GM23338 (cell line): ENCODE measurements at regions not wholly inside any gene's neighbourhood (a gene's known extent, or its start where the extent isn't known, plus 50 kb on each side); places are given as distances from the start of the nearest gene placed in this dataset.

Source experiments
- ATAC-seq: fragments of 200-7000 bp; cut with Tn5 transposase; 3 replicates; pipeline ENCODE4 v1.9.1; 2020
- DNase-seq: peaks from one replicate; pipeline ENCODE4 v3.0.0-alpha.2; 2015; ENCODE audit warnings: low spot score
- H2AFZ ChIP-seq: fragments of 200-600 bp; sonication (generic); 2 replicates; pipeline ENCODE4 v1.8.0; 2016; ENCODE audit warnings: antibody characterized with exemption, mild to moderate bottlenecking, moderate library complexity
- H3F3A ChIP-seq: fragments of 200-600 bp; sonication (generic); replicated peaks from 2 replicates; pipeline ENCODE4 v1.8.0; 2017; ENCODE audit warnings: antibody characterized with exemption, mixed run types, low read depth
- H3K27ac ChIP-seq: fragments of 200-600 bp; sonication (generic); 2 replicates; pipeline ENCODE4 v1.6.1; 2016; ENCODE audit warnings: low read depth
- H3K27me3 ChIP-seq: fragments of 200-600 bp; sonication (generic); 2 replicates; pipeline ENCODE4 v1.8.0; 2016; ENCODE audit warnings: mild to moderate bottlenecking, mixed run types, moderate library complexity; ENCODE audit not compliant: insufficient read depth
- H3K36me3 ChIP-seq: fragments of 200-600 bp; sonication (generic); 2 replicates; pipeline ENCODE4 v1.8.0; 2016; ENCODE audit warnings: mild to moderate bottlenecking; ENCODE audit not compliant: insufficient read depth
- H3K4me1 ChIP-seq: fragments of 200-600 bp; sonication (generic); 2 replicates; pipeline ENCODE4 v1.8.0; 2016; ENCODE audit warnings: mild to moderate bottlenecking, moderate library complexity; ENCODE audit not compliant: insufficient read depth
- H3K4me2 ChIP-seq: fragments of 200-600 bp; sonication (generic); 2 replicates; pipeline ENCODE4 v1.7.1; 2017; ENCODE audit warnings: mixed run types
- H3K4me3 ChIP-seq: fragments of 200-600 bp; sonication (generic); 2 replicates; pipeline ENCODE4 v1.6.1; 2016; ENCODE audit warnings: mixed run types
- H3K79me2 ChIP-seq: fragments of 200-600 bp; sonication (generic); replicated peaks from 2 replicates; pipeline ENCODE4 v1.8.0; 2017; ENCODE audit warnings: mild to moderate bottlenecking; ENCODE audit not compliant: insufficient read depth
- H3K9me2 ChIP-seq: fragments of 200-600 bp; sonication (generic); 2 replicates; pipeline ENCODE4 v1.8.0; 2017; ENCODE audit not compliant: insufficient read depth
- H4K20me1 ChIP-seq: fragments of 200-600 bp; sonication (generic); replicated peaks from 2 replicates; pipeline ENCODE4 v1.8.0; 2017; ENCODE audit warnings: mild to moderate bottlenecking; ENCODE audit not compliant: insufficient read depth
- H3K27ac Mint-ChIP-seq: 2 replicates; pipeline ENCODE4 v1.8.0; 2020; ENCODE audit warnings: inconsistent platforms, mild to moderate bottlenecking, moderate library complexity, mixed read lengths
- H3K27me3 Mint-ChIP-seq: 3 replicates; pipeline ENCODE4 v1.8.0; 2022; ENCODE audit warnings: low read depth, mild to moderate bottlenecking, moderate library complexity, mixed read lengths, inconsistent platforms; ENCODE audit not compliant: insufficient read depth, poor library complexity
- H3K36me3 Mint-ChIP-seq: 3 replicates; pipeline ENCODE4 v1.8.0; 2021; ENCODE audit warnings: low read depth, mild to moderate bottlenecking, inconsistent platforms, moderate library complexity, mixed read lengths
- H3K4me1 Mint-ChIP-seq: 3 replicates; pipeline ENCODE4 v1.8.0; 2020; ENCODE audit warnings: mild to moderate bottlenecking, inconsistent platforms, mixed read lengths
- H3K4me3 Mint-ChIP-seq: 3 replicates; pipeline ENCODE4 v1.8.0; 2021; ENCODE audit warnings: moderate library complexity, mild to moderate bottlenecking, inconsistent platforms, mixed read lengths
- H3K9me3 Mint-ChIP-seq: 3 replicates; pipeline ENCODE4 v1.8.0; 2020; ENCODE audit warnings: moderate library complexity, mild to moderate bottlenecking, inconsistent platforms, mixed read lengths
- CREB1 ChIP-seq: fragments of 250-450 bp; sonication (Bioruptor Pico); IDR thresholded peaks from 2 replicates; pipeline ENCODE4 v1.5.0; 2020; ENCODE audit warnings: low read depth, mild to moderate bottlenecking, moderate library complexity
- ETS1 ChIP-seq: IDR thresholded peaks from 2 replicates; pipeline ENCODE4 v1.6.1; 2016; ENCODE audit warnings: antibody characterized with exemption
- EZH2 ChIP-seq: fragments of 200-600 bp; sonication (generic); IDR thresholded peaks from one replicate; pipeline ENCODE4 v1.8.0; 2017; ENCODE audit warnings: antibody characterized with exemption, mild to moderate bottlenecking, low read depth; ENCODE audit not compliant: unreplicated experiment
- EZH2phosphoT487 ChIP-seq: fragments of 200-600 bp; sonication (generic); IDR thresholded peaks from one replicate; pipeline ENCODE4 v1.8.1; 2018; ENCODE audit warnings: antibody characterized with exemption; ENCODE audit not compliant: unreplicated experiment
- JUNB ChIP-seq: IDR thresholded peaks from one replicate; pipeline ENCODE4 v1.6.1; 2016; ENCODE audit warnings: antibody characterized with exemption; ENCODE audit not compliant: unreplicated experiment
- NANOG ChIP-seq: IDR thresholded peaks from 2 replicates; pipeline ENCODE4 v1.6.1; 2016; ENCODE audit warnings: antibody characterized with exemption, borderline replicate concordance
- POLR2AphosphoS5 ChIP-seq: IDR thresholded peaks from 2 replicates; pipeline ENCODE4 v1.6.1; 2016; ENCODE audit warnings: antibody characterized with exemption, low read depth
- STAT1 ChIP-seq: IDR thresholded peaks from one replicate; pipeline ENCODE4 v1.6.1; 2016; ENCODE audit warnings: antibody characterized with exemption; ENCODE audit not compliant: unreplicated experiment
- ZNF114 ChIP-seq: fragments of 250-450 bp; sonication (Bioruptor Pico); IDR thresholded peaks from 2 replicates; pipeline ENCODE4 v1.5.0; 2020; ENCODE audit warnings: mild to moderate bottlenecking, moderate library complexity
- ZNF331 ChIP-seq: fragments of 250-450 bp; sonication (Bioruptor Pico); IDR thresholded peaks from 2 replicates; pipeline ENCODE4 v1.5.0; 2020; ENCODE audit warnings: low read depth, mild to moderate bottlenecking, moderate library complexity
- TF ChIP-seq, protein P1 (sequence below), 2 experiments: fragments of 200-600 bp in 1 of 2; sonication (generic) in 1 of 2; conservative IDR thresholded peaks; 2 replicates each; pipeline versions ENCODE4 v1.5.1 to v1.6.1; 2016 to 2017; ENCODE audit warnings: antibody characterized with exemption in 2 of 2, low read depth in 2 of 2, mild to moderate bottlenecking in 2 of 2, moderate library complexity in 1 of 2
- TF ChIP-seq, protein P2 (sequence below): IDR thresholded peaks from one replicate; pipeline ENCODE4 v1.6.1; 2018; ENCODE audit warnings: antibody characterized with exemption; ENCODE audit not compliant: unreplicated experiment
- TF ChIP-seq, protein P3 (sequence below): fragments of 250-450 bp; sonication (Bioruptor Pico); IDR thresholded peaks from 2 replicates; pipeline ENCODE4 v1.5.0; 2020; ENCODE audit warnings: mild to moderate bottlenecking, moderate library complexity

DNA sequence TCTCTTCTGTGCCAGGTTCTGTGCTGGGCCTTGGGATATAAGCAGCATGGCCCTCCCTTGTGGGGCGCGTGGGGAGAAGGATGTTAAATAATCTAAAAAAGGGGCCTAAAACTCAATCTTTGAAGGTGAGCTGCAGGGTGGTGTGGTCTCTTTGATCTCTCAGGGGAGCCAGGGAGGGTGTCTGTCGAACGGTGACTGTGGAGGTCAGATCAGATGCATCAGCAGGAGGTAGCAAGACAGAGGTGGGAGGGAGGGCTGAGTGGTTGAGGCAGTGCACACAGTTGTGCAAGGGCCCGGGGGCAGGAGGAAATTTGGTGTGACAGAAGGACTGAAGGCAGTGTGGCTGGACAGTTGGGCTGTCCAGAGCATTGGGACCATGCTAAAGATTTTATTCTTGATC is 287.3 kb downstream of the BMP7 start:
- Histone ChIP-seq H3K36me3 (no peaks in the 10 kb centered on the region), H4K20me1 (no peaks in the 10 kb centered on the region), H3K4me2 (no peak overlapping the region), H3F3A (no peaks in the 10 kb centered on the region), H3K4me1 (peaks cover 10% of the 10 kb centered on the region), H3K4me3 (no peak overlapping the region), H3K27ac (no peak overlapping the region), H3K27me3 (0 out of 2 replicates have a peak, but pooled peaks cover 5% of the 10 kb centered on the region), H3K9me2 (no peaks in the 10 kb centered on the region), H3K79me2 (no peaks in the 10 kb centered on the region), H2AFZ (no peak overlapping the region)
- ATAC-seq: no peak
- H3K4me1 Mint-ChIP-seq: peaks cover 10% of the 10 kb centered on the region
- TF ChIP-seq ETS1: no peak
- TF ChIP-seq POLR2AphosphoS5: no peak
- TF ChIP-seq ZNF331: no peak
- TF ChIP-seq EZH2phosphoT487: no peak
- no peak for TF ChIP-seq NANOG
- no peak for TF ChIP-seq JUNB
- TF ChIP-seq, protein P1, sequence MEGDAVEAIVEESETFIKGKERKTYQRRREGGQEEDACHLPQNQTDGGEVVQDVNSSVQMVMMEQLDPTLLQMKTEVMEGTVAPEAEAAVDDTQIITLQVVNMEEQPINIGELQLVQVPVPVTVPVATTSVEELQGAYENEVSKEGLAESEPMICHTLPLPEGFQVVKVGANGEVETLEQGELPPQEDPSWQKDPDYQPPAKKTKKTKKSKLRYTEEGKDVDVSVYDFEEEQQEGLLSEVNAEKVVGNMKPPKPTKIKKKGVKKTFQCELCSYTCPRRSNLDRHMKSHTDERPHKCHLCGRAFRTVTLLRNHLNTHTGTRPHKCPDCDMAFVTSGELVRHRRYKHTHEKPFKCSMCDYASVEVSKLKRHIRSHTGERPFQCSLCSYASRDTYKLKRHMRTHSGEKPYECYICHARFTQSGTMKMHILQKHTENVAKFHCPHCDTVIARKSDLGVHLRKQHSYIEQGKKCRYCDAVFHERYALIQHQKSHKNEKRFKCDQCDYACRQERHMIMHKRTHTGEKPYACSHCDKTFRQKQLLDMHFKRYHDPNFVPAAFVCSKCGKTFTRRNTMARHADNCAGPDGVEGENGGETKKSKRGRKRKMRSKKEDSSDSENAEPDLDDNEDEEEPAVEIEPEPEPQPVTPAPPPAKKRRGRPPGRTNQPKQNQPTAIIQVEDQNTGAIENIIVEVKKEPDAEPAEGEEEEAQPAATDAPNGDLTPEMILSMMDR (conservative IDR thresholded peaks at IDR 0.05; ENCODE audit: low read depth in 2 of 2): no peak
- TF ChIP-seq, protein P2, sequence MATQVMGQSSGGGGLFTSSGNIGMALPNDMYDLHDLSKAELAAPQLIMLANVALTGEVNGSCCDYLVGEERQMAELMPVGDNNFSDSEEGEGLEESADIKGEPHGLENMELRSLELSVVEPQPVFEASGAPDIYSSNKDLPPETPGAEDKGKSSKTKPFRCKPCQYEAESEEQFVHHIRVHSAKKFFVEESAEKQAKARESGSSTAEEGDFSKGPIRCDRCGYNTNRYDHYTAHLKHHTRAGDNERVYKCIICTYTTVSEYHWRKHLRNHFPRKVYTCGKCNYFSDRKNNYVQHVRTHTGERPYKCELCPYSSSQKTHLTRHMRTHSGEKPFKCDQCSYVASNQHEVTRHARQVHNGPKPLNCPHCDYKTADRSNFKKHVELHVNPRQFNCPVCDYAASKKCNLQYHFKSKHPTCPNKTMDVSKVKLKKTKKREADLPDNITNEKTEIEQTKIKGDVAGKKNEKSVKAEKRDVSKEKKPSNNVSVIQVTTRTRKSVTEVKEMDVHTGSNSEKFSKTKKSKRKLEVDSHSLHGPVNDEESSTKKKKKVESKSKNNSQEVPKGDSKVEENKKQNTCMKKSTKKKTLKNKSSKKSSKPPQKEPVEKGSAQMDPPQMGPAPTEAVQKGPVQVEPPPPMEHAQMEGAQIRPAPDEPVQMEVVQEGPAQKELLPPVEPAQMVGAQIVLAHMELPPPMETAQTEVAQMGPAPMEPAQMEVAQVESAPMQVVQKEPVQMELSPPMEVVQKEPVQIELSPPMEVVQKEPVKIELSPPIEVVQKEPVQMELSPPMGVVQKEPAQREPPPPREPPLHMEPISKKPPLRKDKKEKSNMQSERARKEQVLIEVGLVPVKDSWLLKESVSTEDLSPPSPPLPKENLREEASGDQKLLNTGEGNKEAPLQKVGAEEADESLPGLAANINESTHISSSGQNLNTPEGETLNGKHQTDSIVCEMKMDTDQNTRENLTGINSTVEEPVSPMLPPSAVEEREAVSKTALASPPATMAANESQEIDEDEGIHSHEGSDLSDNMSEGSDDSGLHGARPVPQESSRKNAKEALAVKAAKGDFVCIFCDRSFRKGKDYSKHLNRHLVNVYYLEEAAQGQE: no peak
- no peak for TF ChIP-seq STAT1
- no peak for TF ChIP-seq CREB1 (CRISPR knock-in tag)
- TF ChIP-seq, protein P3, sequence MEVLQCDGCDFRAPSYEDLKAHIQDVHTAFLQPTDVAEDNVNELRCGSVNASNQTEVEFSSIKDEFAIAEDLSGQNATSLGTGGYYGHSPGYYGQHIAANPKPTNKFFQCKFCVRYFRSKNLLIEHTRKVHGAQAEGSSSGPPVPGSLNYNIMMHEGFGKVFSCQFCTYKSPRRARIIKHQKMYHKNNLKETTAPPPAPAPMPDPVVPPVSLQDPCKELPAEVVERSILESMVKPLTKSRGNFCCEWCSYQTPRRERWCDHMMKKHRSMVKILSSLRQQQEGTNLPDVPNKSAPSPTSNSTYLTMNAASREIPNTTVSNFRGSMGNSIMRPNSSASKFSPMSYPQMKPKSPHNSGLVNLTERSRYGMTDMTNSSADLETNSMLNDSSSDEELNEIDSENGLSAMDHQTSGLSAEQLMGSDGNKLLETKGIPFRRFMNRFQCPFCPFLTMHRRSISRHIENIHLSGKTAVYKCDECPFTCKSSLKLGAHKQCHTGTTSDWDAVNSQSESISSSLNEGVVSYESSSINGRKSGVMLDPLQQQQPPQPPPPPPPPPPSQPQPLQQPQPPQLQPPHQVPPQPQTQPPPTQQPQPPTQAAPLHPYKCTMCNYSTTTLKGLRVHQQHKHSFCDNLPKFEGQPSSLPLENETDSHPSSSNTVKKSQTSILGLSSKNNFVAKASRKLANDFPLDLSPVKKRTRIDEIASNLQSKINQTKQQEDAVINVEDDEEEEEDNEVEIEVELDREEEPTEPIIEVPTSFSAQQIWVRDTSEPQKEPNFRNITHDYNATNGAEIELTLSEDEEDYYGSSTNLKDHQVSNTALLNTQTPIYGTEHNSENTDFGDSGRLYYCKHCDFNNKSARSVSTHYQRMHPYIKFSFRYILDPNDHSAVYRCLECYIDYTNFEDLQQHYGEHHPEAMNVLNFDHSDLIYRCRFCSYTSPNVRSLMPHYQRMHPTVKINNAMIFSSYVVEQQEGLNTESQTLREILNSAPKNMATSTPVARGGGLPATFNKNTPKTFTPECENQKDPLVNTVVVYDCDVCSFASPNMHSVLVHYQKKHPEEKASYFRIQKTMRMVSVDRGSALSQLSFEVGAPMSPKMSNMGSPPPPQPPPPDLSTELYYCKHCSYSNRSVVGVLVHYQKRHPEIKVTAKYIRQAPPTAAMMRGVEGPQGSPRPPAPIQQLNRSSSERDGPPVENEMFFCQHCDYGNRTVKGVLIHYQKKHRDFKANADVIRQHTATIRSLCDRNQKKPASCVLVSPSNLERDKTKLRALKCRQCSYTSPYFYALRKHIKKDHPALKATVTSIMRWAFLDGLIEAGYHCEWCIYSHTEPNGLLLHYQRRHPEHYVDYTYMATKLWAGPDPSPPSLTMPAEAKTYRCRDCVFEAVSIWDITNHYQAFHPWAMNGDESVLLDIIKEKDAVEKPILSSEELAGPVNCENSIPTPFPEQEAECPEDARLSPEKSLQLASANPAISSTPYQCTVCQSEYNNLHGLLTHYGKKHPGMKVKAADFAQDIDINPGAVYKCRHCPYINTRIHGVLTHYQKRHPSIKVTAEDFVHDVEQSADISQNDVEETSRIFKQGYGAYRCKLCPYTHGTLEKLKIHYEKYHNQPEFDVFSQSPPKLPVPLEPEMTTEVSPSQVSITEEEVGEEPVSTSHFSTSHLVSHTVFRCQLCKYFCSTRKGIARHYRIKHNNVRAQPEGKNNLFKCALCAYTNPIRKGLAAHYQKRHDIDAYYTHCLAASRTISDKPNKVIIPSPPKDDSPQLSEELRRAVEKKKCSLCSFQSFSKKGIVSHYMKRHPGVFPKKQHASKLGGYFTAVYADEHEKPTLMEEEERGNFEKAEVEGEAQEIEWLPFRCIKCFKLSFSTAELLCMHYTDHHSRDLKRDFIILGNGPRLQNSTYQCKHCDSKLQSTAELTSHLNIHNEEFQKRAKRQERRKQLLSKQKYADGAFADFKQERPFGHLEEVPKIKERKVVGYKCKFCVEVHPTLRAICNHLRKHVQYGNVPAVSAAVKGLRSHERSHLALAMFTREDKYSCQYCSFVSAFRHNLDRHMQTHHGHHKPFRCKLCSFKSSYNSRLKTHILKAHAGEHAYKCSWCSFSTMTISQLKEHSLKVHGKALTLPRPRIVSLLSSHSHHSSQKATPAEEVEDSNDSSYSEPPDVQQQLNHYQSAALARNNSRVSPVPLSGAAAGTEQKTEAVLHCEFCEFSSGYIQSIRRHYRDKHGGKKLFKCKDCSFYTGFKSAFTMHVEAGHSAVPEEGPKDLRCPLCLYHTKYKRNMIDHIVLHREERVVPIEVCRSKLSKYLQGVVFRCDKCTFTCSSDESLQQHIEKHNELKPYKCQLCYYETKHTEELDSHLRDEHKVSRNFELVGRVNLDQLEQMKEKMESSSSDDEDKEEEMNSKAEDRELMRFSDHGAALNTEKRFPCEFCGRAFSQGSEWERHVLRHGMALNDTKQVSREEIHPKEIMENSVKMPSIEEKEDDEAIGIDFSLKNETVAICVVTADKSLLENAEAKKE (CRISPR knock-in tag): no peak
- TF ChIP-seq EZH2: no peak
- TF ChIP-seq ZNF114: no peak
- peaks cover 2% of the 10 kb centered on the region for H3K9me3 Mint-ChIP-seq
- DNase-seq: no peak
- no peak overlapping the region for H3K27ac Mint-ChIP-seq
- no peaks in the 10 kb centered on the region for H3K36me3 Mint-ChIP-seq
- H3K4me3 Mint-ChIP-seq: no peak overlapping the region
- peaks cover 10% of the 10 kb centered on the region for H3K27me3 Mint-ChIP-seq
